Fibroblast of skin of back (primary cell): ENCODE measurements at regions not wholly inside any gene's neighbourhood (a gene's known extent, or its start where the extent isn't known, plus 50 kb on each side); places are given as distances from the start of the nearest gene placed in this dataset.

Experiments
- DNase-seq: peaks from one replicate; pipeline ENCODE4 v3.0.0-alpha.2; 2013

GRCh38 chrX:147838465-147839131, 73.1 kb upstream of the FMR1 start:
- no peak for DNase-seq

GRCh38 chrX:147846676-147847075, 65.0 kb upstream of the FMR1 start:
- no peak for DNase-seq

- no peak for DNase-seq
Observed at GRCh38 chrX:147847999-147848398, 63.7 kb upstream of the FMR1 start.

- no peak for DNase-seq
Observed at GRCh38 chrX:147848543-147849443, 62.9 kb upstream of the FMR1 start.

- no peak for DNase-seq
Observed at GRCh38 chrX:147850875-147851274, 60.8 kb upstream of the FMR1 start.

GRCh38 chrX:147853701-147854100, 58.0 kb upstream of the FMR1 start:
- no peak for DNase-seq

GRCh38 chrX:147859666-147860065, 52.1 kb upstream of the FMR1 start:
- no peak for DNase-seq
